Calu3 (cell line): ENCODE measurements at regions not wholly inside any gene's neighbourhood (a gene's known extent, or its start where the extent isn't known, plus 50 kb on each side); places are given as distances from the start of the nearest gene placed in this dataset.

Experiments
- BruUV-seq: library from RNA; stranded (reverse); fragments of 400-500 nt; replicated peaks from 2 replicates; lab custom pipeline; 2021; lab: Mats Ljungman, UMichigan
- CTCF ChIA-PET: fragments of 300-600 bp; sonication (Branson Sonifier 250); formaldehyde crosslinking; loops from one replicate; lab custom pipeline; 2022; ENCODE audit warnings: antibody characterized with exemption; lab: Charles Lee
- DNase-seq: peaks from one replicate; pipeline ENCODE4 v3.0.0; 2022
- H3K27ac Mint-ChIP-seq: one replicate; pipeline ENCODE4 v1.8.0; 2022; ENCODE audit warnings: mixed read lengths; ENCODE audit not compliant: unreplicated experiment
- H3K27me3 Mint-ChIP-seq: one replicate; pipeline ENCODE4 v1.8.0; 2022; ENCODE audit warnings: mixed read lengths; ENCODE audit not compliant: unreplicated experiment
- H3K36me3 Mint-ChIP-seq: one replicate; pipeline ENCODE4 v1.8.0; 2022; ENCODE audit warnings: mild to moderate bottlenecking, moderate library complexity, mixed read lengths; ENCODE audit not compliant: insufficient read depth, unreplicated experiment
- H3K4me1 Mint-ChIP-seq: one replicate; pipeline ENCODE4 v1.8.0; 2022; ENCODE audit warnings: mild to moderate bottlenecking, low read depth, mixed read lengths; ENCODE audit not compliant: unreplicated experiment
- H3K4me3 Mint-ChIP-seq: one replicate; pipeline ENCODE4 v1.8.0; 2022; ENCODE audit warnings: mild to moderate bottlenecking, low read depth, moderate library complexity, mixed read lengths; ENCODE audit not compliant: unreplicated experiment
- H3K9me3 Mint-ChIP-seq: one replicate; pipeline ENCODE4 v1.8.0; 2022; ENCODE audit warnings: low read depth, mixed read lengths; ENCODE audit not compliant: unreplicated experiment
- CTCF ChIP-seq: fragments of 200-600 bp; IDR thresholded peaks from one replicate; pipeline ENCODE4 v1.8.0; 2022; ENCODE audit warnings: antibody characterized with exemption; ENCODE audit not compliant: unreplicated experiment
- intact Hi-C: fragments of 100-400 bp; cut with micrococcal nuclease; formaldehyde crosslinking; loops from one replicate; pipeline ENCODE4 v1.10.0; 2022; ENCODE audit not compliant: unreplicated experiment

- CTCF ChIA-PET: no interaction called here
- intact Hi-C loops: no loop called here
- Mint-ChIP-seq H3K36me3 (no peaks in the 10 kb centered on the region), H3K27me3 (peaks cover 36% of the 10 kb centered on the region), H3K9me3 (no peaks in the 10 kb centered on the region), H3K4me3 (no peak overlapping the region), H3K27ac (no peak overlapping the region), H3K4me1 (no peaks in the 10 kb centered on the region)
- no peak for DNase-seq
- no peak for TF ChIP-seq CTCF
- no TSS peak for BruUV-seq
These were observed 321.9 kb downstream of the HS3ST1 start for GRCh38 chr4:11106759-11107158.

GRCh38 chr4:11106190-11106589 is 322.5 kb downstream of the HS3ST1 start:
- no peak overlapping the region for H3K4me3 Mint-ChIP-seq
- TF ChIP-seq CTCF: no peak
- BruUV-seq: no TSS peak
- no peak for DNase-seq
- no peaks in the 10 kb centered on the region for H3K36me3 Mint-ChIP-seq
- H3K9me3 Mint-ChIP-seq: no peaks in the 10 kb centered on the region
- no peak overlapping the region for H3K27ac Mint-ChIP-seq
- CTCF ChIA-PET: no interaction called here
- intact Hi-C loops: no loop called here
- H3K27me3 Mint-ChIP-seq: peaks cover 30% of the 10 kb centered on the region
- no peaks in the 10 kb centered on the region for H3K4me1 Mint-ChIP-seq

GRCh38 chr4:11105715-11106114 is 323.0 kb downstream of the HS3ST1 start:
- H3K27me3 Mint-ChIP-seq: peaks cover 25% of the 10 kb centered on the region
- no peak for TF ChIP-seq CTCF
- BruUV-seq: no TSS peak
- no peaks in the 10 kb centered on the region for H3K9me3 Mint-ChIP-seq
- no peaks in the 10 kb centered on the region for H3K4me1 Mint-ChIP-seq
- no peaks in the 10 kb centered on the region for H3K36me3 Mint-ChIP-seq
- intact Hi-C loops: no loop called here
- no peak overlapping the region for H3K4me3 Mint-ChIP-seq
- CTCF ChIA-PET: no interaction called here
- DNase-seq: no peak
- no peak overlapping the region for H3K27ac Mint-ChIP-seq

GRCh38 chr4:11098461-11098860 is 330.2 kb downstream of the HS3ST1 start:
- Mint-ChIP-seq H3K27me3 (peaks cover 8% of the 10 kb centered on the region), H3K27ac (no peak overlapping the region), H3K36me3 (no peaks in the 10 kb centered on the region), H3K9me3 (no peaks in the 10 kb centered on the region), H3K4me1 (no peaks in the 10 kb centered on the region), H3K4me3 (no peak overlapping the region)
- DNase-seq: no peak
- CTCF ChIA-PET: no interaction called here
- BruUV-seq: no TSS peak
- intact Hi-C loops: no loop called here
- no peak for TF ChIP-seq CTCF

GRCh38 chr4:11097725-11098124 is 331.0 kb downstream of the HS3ST1 start:
- no peak overlapping the region for H3K4me3 Mint-ChIP-seq

More at GRCh38 chr4:11097725-11098124, 331.0 kb downstream of the HS3ST1 start:
- H3K4me1 Mint-ChIP-seq: no peaks in the 10 kb centered on the region
- peaks cover 3% of the 10 kb centered on the region for H3K27me3 Mint-ChIP-seq
- H3K9me3 Mint-ChIP-seq: no peaks in the 10 kb centered on the region
- H3K27ac Mint-ChIP-seq: no peak overlapping the region
- CTCF ChIA-PET: no interaction called here
- TF ChIP-seq CTCF: no peak
- intact Hi-C loops: no loop called here
- no peaks in the 10 kb centered on the region for H3K36me3 Mint-ChIP-seq
- BruUV-seq: no TSS peak
- DNase-seq: no peak
